ENCODE measurements at regions not wholly inside any gene's neighbourhood (a gene's known extent, or its start where the extent isn't known, plus 50 kb on each side); places are given as distances from the start of the nearest gene placed in this dataset.

DNA sequence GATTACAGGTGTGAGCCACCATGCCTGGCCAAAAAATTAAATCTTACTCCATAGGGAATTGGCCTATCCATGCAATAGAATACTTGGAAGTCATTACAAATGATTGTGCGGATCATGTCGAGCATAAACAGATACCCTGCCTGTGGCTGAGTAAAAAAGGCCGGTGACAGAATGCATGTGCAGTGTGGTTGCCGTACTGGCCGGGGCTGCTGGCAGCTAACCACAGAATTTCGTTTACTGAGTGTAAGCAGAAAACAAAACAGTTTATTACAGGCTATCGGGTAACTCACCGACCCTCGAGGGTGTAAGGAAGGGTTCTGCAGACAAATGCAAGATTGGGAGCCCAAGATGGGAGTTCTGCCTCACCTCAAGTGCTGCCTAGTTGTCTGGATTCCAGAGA, 127.7 kb downstream of the ZIC5 start:
- Histone ChIP-seq H2BK15ac (ENCODE audit: low read depth, low read length) (no peak overlapping the region), H2AK5ac (ENCODE audit: insufficient read length, low read length) (no peak overlapping the region), H4K8ac (replicated peaks; ENCODE audit: insufficient read length, low read depth, low read length) (no peak overlapping the region), H3K23me2 (ENCODE audit: insufficient read length, low read depth, low read length, poor library complexity, severe bottlenecking) (no peaks in the 10 kb centered on the region), H3K4ac (ENCODE audit: low read depth, low read length) (no peak overlapping the region), H3K79me2 (ENCODE audit: insufficient read depth, low read length) (no peaks in the 10 kb centered on the region), H3K23ac (ENCODE audit: insufficient read length, low read depth, low read length) (no peak overlapping the region), H3K27ac (ENCODE audit: insufficient read length, low read depth, low read length) (no peak overlapping the region), H2BK5ac (ENCODE audit: insufficient read length, low read length) (no peak overlapping the region), H3K4me1 (ENCODE audit: insufficient read depth, low read length) (no peaks in the 10 kb centered on the region), H3K56ac (ENCODE audit: insufficient read length, low read depth, low read length) (no peak overlapping the region), H2BK12ac (ENCODE audit: insufficient read length, low read depth, low read length) (no peak overlapping the region), H2BK120ac (ENCODE audit: low read depth, low read length, poor library complexity, severe bottlenecking) (no peak overlapping the region), H4K20me1 (ENCODE audit: control insufficient read depth, insufficient read depth, insufficient read length) (no peaks in the 10 kb centered on the region), H3T11ph (ENCODE audit: low read length) (no peak overlapping the region), H4K5ac (ENCODE audit: insufficient read length, low read depth, low read length) (no peak overlapping the region), H3K9ac (ENCODE audit: extremely low read depth, insufficient read length, low read length) (no peak overlapping the region), H3K4me2 (ENCODE audit: insufficient read depth, insufficient read length, low read length) (no peak overlapping the region), H2BK20ac (ENCODE audit: low read depth, low read length, poor library complexity, severe bottlenecking) (no peak overlapping the region), H3K27me3 (ENCODE audit: insufficient read depth, low read length) (no peaks in the 10 kb centered on the region), H4K91ac (ENCODE audit: insufficient read length, low read depth, low read length) (no peak overlapping the region), H3K14ac (ENCODE audit: insufficient read depth, low read length) (no peak overlapping the region), H3K9me3 (ENCODE audit: control insufficient read depth, low read depth, low read length) (no peaks in the 10 kb centered on the region), H2AFZ (ENCODE audit: low read length) (no peak overlapping the region), H3K79me1 (ENCODE audit: insufficient read depth, low read depth, low read length, poor library complexity, severe bottlenecking) (no peaks in the 10 kb centered on the region), H3K18ac (ENCODE audit: insufficient read length, low read depth, low read length) (no peak overlapping the region)
- H3K36me3 Mint-ChIP-seq (ENCODE audit: insufficient read depth in 1 of 3, low read depth in 3 of 3): peaks cover 0 to 4% (median 3%) of the 10 kb centered on the region in 3 experiments; a peak in 2 of 7 replicates
- H3K27me3 Mint-ChIP-seq (ENCODE audit: low read depth): no peaks in the 10 kb centered on the region
- H3K4me1 Mint-ChIP-seq: peaks cover 28 to 35% of the 10 kb centered on the region in 2 experiments
- DNase-seq: no peak
- no peak overlapping the region for H3K4me3 Mint-ChIP-seq
- H3K9me3 Mint-ChIP-seq: no peaks in the 10 kb centered on the region
- H3K27ac Mint-ChIP-seq: 0 out of 7 replicates have a peak overlapping the region, but pooled peaks of 1 of the 3 experiments have one; percentile 75
- no CpG with 5 or more reads among the region's 9 CpGs for WGBS (ENCODE audit: extremely low coverage, insufficient read length, low lambda C conversion rate)
- TF ChIP-seq, protein P1, sequence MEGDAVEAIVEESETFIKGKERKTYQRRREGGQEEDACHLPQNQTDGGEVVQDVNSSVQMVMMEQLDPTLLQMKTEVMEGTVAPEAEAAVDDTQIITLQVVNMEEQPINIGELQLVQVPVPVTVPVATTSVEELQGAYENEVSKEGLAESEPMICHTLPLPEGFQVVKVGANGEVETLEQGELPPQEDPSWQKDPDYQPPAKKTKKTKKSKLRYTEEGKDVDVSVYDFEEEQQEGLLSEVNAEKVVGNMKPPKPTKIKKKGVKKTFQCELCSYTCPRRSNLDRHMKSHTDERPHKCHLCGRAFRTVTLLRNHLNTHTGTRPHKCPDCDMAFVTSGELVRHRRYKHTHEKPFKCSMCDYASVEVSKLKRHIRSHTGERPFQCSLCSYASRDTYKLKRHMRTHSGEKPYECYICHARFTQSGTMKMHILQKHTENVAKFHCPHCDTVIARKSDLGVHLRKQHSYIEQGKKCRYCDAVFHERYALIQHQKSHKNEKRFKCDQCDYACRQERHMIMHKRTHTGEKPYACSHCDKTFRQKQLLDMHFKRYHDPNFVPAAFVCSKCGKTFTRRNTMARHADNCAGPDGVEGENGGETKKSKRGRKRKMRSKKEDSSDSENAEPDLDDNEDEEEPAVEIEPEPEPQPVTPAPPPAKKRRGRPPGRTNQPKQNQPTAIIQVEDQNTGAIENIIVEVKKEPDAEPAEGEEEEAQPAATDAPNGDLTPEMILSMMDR (conservative IDR thresholded peaks at IDR 0.05): no peak

Measured in H9 (cell line).